ENCODE measurements at regions not wholly inside any gene's neighbourhood (a gene's known extent, or its start where the extent isn't known, plus 50 kb on each side); places are given as distances from the start of the nearest gene placed in this dataset.

DNA sequence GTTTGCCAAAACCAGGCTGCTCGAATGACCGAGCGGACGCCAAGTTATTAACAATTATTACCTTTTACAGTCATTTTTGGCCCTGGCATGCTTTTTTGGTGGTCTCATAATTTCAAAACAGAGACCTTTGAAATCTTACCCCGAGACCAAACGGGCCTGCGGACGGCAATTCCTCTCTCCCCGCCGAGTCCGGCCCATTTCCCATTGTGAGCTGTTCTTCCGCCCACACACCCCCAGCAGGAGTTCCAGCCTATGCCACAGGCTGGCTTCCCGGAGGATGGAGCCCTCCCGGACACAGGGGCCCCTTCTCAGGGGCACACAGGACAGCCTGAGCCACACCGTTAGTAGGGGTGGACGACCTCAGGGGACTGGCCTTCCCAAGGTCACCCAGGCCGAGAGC, 130.7 kb downstream of the C16orf95 start:
- TF ChIP-seq, protein P1, sequence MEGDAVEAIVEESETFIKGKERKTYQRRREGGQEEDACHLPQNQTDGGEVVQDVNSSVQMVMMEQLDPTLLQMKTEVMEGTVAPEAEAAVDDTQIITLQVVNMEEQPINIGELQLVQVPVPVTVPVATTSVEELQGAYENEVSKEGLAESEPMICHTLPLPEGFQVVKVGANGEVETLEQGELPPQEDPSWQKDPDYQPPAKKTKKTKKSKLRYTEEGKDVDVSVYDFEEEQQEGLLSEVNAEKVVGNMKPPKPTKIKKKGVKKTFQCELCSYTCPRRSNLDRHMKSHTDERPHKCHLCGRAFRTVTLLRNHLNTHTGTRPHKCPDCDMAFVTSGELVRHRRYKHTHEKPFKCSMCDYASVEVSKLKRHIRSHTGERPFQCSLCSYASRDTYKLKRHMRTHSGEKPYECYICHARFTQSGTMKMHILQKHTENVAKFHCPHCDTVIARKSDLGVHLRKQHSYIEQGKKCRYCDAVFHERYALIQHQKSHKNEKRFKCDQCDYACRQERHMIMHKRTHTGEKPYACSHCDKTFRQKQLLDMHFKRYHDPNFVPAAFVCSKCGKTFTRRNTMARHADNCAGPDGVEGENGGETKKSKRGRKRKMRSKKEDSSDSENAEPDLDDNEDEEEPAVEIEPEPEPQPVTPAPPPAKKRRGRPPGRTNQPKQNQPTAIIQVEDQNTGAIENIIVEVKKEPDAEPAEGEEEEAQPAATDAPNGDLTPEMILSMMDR (IDR thresholded peaks at IDR 0.05; ENCODE audit: low read length) = no peak
- TF ChIP-seq EZH2phosphoT487 (IDR thresholded peaks at IDR 0.05; ENCODE audit: low read length) (no peak), EZH2 (optimal IDR thresholded peaks at IDR 0.05; ENCODE audit: low read depth, low read length) (no peak)
